ENCODE measurements at regions not wholly inside any gene's neighbourhood (a gene's known extent, or its start where the extent isn't known, plus 50 kb on each side); places are given as distances from the start of the nearest gene placed in this dataset.

DNA sequence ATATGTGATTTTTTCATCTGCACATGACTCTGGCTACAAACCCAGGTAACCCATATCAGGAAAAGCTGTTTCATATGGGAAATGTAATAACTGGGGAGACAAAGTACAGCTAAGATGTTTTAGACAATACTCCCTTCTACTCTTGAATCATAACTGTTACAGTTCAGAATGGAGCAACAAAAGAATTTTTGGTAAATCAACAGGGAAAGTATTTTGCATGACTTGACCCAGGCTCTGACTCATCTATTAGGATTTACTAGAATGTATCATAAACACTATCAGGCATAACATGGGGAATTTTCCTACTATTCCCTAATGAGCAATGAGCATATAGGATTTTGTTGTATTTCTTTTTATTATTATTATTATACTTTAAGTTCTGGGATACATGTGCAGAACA, 553.0 kb downstream of the SLC16A7 start:
- no peak for DNase-seq

DNA sequence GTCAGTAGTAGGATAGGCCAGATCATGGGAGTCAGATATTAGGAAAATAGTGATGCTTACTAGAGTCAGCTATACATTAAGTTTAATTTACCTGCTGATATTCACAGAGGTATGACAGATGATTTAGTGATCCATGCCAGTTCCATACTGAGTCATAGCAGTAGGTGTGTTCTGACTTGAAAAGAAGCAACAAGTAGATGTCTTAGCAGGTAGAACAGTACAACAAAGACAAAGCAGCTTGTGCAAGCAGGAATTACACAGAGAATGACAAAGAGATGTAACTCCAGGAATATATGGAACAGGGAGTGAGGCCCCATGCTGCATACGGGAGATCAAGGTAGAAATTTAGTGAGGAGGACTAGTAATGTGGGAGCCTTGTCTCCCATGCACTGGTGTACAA, 556.9 kb downstream of the SLC16A7 start:
- DNase-seq: no peak

DNA sequence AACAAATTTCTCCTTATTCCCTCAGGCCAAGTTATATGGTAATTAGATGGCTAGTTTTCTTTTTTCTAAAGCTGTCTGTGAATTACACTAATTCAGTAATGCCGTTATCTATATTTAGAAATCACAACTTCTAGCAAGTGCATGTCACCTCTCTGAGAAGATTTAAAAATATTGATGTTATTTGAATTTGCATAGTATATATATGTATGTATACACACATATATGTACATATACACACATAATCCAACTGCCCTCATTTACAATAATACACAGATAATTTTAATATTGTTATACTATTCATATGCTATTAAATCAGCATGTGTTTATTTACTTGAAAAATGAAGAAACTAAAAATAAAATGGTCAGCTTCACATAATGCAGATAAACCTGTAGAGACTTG, 563.9 kb downstream of the SLC16A7 start:
- no peak for DNase-seq

DNA sequence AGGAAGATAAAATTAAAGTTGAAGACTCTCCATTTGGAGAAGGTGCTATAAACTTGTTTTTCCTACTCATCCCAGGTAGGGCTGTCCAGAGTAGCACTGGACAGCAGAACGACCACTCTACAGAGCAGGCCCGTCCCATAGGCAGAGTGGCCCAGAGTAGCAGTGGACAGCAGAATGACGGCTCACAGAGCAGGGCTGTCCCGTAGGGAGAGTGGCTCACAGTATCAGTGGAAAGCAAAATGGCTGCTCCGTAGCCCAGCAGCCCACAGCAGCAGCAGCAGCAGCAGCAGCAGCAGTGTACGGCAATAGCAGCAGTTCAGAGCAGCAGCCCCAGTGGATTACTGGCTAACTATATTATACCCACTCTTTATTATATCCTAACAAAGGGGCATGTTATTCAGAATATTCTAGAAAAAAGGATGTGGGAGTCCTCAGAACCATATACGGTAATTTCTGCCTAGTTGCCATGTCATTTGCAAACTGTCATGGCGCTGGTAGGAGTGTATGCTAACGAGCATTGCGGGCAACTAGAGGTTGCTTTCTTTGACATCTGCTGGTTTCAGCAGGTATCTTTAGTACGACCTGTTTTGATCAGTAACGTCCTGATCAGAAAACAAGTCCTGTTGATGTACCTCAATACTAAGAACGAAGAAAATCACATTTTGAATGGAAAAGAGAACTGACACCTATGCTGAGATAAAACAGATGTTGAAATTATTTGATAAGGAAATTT, 567.3 kb downstream of the SLC16A7 start:
- DNase-seq: no peak

DNA sequence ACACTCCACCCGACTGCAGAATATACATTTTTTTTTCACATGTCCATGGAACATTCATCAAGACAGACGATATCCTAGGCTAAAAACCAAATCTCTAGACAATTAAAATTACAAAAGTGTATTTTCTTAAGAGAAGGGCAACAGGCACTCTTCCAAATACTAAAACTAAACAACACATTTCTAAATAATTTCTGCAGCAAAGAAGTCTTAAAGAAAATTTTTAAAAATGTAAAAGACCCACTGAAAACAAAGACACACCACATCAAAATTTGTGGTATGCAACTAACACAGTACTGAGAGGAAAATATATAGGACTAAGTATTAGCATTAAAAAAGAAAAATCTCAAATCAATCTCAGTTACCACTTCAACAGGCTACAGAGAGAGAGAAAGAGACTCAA, 570.0 kb downstream of the SLC16A7 start:
- no peak for DNase-seq

DNA sequence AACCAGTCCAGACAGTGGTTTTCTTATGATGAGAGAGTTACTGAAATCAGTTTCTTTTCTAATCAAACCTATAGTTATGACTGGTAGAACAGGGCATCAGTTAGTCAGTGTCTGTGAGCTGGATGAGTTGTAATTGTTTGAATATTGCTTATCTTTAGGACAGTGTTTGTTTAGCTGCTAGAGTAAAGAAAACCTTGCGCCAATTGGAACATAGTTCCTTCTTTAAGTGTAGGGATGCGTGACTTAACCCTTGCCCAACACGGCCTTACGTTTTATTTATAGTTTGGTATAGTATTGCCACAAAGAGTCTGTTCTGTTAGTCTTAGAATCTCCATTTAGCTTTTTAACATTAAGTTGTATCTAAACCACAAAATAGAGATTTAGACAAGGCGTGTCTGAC, 572.6 kb downstream of the SLC16A7 start:
- peak in 1 of 2 experiments; percentile 33 for DNase-seq

DNA sequence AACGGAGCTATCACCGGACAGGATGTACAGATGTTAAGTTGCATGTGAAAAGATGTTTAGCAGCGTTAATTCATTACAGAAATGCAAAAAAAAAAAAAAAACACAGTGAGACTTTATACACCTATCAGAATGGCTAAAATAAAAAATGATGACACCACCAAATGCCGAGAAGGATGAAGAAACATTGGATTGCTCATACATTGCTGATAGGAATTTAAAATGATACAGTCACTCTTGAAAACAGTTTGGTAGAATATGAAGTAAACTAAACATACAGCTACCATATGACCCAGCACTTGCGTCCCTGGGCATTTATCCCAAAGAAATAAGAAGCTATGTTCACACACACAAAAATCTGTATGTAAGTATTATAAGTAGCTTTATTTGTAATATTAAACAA, 574.1 kb downstream of the SLC16A7 start:
- no peak for DNase-seq

DNA sequence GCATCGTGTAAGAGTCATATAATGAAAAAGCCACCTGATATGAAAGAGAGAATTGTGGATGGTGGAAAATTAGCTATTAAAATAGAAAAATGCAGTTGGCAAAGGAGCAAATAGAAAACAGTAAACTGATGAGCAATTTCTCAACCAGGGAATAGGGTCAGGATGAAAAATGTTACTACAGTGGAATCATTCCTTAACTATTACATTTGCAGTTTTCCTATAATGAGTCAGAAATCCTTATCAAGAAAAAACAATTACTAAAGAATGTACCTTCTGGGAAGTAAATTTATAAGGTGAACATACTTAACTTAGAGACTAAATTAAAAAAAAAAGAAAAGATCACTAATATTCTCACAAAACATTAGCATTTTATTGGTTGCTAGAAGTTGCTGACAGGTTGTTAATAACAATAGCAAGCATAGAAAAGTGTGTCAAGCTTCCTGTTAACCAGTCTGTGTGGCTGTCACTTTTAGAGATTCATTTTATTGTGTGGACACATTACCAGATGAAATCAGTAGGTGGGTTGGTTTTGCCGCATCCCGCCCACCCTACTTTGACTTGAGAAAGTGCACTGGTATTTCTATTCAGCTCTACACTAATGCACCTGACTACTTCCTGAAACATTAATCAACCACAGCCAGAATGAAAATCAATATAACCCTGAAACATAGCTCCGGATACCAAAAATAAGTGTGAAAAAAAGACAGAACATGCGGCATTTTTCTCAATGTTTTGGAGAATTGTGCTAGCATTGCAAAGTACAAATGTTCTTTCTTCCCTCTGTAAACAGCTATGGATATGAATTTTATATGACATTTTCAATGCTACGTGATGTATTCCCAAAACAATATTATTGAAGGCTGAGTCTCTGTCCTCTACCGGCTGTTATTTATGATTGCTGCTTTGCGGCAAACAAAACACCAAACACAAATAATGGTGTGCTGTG, 576.7 kb downstream of the SLC16A7 start:
- no peak for DNase-seq

DNA sequence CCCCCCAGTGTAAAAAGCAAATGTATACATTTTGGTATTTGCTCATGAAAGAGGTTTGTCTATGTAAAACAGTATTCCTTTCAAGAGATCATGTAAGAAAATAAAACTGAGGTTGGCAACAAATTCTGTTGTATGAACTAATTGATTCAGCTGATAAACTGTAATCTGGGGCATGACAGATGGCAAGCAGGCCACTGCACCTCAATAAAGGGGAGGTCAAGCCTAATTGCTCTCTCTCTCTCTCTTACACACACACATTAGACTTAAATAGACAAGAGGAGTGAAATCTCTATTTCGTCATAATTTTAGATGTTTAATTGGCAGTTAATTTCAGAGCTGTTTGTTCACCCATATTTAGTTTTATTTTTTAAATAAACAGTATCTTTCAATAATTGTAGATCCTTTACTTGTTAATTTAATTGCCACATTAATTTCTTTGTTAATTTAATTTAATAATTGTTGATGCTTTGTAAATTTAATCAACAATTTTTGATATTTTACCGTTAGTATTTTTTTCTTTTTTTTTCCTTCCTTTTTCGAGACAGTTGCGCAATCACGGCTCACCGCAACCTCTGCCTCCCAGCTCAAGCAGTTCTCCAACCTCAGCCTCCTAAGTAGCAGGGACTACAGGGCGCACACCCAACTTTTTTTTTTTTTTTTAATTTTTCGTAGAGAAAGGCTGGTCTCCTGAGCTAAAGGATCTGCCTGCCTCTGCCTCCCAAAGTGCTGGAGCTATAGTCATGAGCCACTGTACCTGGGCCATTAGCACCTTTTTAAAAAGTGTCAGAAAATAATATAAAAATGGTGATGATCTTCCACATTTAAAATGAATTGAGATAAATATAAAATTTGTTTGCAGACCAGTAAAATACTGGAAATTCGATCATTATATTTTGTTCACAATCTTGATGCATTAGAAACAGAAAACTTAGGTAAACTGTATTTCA, 577.7 kb downstream of the SLC16A7 start:
- DNase-seq: no peak

DNA sequence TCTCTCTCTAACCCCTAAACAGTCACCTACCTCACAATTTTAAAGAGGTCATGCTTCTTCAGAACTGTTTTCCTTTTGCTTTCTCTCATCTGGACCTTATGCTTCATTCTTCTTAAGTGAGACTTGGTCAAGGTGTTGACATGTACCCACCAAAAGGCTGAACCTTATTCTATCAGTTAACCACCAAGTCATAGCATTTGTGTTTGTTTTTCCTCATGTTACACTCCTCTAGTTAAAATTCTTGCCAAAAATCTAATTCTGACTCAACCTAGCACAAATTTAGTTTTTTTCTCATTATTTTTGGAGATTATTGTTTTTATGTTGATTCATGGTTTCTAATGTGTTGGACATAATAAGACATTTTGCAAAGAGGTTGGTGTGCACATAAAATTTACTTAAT, 578.6 kb downstream of the SLC16A7 start:
- no peak for DNase-seq

DNA sequence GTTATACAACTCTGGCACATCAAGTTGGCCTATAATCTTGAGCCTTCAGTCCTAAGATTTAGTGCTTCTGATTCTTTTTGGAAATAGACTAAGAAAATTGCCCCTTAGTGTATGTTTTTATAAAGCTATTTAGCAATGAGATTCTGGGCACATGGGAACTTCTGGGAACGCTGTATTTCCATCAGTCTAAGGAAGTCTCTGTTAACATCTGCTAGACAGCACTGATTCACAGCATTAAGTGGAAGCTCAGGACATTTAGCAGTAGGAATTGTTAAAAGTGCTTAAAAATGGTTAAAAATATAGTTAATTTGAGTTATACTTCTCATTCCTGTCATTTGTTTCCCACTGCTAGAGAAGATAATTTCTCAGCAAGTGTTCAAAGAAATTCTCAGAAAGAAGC, 579.1 kb downstream of the SLC16A7 start:
- no peak for DNase-seq

DNA sequence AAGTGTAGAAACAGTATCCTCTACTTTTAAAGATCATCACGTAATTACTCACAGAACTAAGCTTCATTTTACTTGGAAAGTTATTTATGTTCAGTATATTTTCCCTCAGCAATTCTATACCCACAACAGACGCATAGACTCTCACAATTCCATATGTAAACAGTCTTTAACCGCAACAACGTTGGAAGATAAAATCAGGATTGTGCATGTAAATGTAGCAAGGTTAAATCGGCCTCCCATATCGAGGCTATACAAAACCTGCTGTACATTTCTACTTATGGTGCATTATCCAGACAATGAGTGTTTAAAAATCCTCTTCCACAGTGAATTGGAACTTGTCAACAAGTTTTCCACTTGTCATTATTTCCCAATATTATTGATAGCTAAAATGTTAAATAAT, 581.1 kb downstream of the SLC16A7 start:
- DNase-seq: peak; percentile 79 to 84

DNA sequence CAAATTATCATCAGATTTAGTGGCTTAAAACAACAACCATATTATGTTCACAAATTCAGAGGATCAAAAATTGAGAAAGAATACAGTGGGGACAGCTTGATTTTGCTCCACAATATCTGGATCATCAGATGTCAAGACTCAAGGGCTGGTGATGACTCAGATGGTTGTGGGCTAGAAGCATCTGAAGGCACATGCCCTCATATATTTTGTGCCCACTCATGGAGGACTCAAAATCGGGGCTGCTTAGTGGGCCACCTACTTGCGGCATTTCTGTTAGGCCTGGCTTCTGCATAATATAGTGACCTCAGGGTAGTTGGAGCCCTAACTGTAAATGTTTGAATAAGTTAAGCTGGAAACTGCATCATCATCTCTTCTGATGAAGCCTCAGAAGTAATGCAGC, 584.5 kb downstream of the SLC16A7 start:
- no peak for DNase-seq

DNA sequence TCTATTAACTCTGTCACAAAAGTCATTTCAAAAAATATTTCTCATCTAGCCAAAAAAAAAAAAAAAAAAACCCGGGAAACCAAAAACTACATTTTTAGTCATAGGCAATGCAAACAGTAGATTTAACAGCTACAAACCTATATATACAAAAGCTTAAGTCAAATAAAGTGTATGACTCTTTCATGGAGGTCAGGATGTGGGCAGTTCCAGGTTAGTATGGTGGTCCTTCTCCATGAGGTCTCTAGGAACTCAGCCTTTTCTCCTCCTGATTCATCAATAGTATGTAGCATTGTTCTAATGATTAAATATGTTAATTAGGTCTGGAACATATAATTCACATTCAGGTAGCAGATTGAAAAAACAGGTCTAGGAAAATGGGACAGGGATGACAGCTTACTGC, 586.5 kb downstream of the SLC16A7 start:
- DNase-seq: no peak

DNA sequence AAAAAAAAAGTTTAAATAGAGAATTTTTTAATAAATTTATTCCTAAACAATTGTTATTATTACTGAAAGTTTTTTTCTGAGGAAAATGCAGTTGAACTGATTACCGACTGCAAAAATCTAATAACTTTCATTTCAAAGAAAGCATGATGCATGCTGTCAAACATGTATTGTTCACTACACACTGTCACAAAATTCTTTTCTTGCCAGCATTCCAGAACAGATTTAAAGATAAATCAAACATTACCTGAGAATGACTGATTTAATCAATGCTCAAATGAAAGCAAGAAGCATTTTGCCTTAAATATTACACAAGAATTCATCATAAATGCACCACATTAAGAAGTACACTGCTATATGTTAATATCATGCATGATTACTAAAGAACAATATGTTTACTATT, 588.3 kb downstream of the SLC16A7 start:
- no peak for DNase-seq

DNA sequence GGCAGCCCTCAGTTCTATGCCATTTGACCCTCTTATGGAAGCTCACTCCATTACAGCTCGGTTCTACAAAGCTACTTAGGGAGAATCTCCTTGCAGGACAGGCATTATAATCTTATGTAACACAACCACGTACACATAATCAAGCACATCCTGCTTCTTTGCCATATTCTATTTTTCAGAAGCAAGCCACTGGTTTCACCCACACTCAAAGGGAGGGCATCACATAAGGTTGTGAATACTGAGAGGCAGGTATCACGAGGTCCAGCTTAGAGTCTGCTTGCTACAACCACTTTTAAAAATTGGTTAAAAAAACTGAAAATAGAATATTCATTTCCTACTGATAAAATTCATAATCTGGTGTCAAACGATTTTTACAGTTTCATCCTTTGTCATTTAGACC, 589.2 kb downstream of the SLC16A7 start:
- no peak for DNase-seq

DNA sequence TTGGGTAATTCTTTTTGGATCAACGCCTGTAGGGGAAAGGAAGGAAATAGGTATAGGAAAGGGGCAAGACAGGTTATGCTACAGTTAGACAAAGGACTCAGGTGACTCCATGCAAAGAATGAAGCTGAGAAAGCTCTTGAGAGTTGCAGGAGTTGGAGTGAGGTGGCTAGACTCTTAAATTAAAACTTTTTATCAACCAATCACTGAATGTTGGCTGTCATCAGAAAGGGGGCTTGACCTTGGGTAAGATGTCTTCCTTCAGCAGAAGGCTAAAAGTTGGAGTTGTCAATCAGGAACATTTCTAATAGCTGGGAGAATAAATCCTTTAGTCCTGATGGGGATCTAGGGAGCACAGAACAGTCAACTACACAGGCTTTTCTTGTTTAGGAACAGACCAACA, 595.4 kb downstream of the SLC16A7 start:
- DNase-seq: no peak

DNA sequence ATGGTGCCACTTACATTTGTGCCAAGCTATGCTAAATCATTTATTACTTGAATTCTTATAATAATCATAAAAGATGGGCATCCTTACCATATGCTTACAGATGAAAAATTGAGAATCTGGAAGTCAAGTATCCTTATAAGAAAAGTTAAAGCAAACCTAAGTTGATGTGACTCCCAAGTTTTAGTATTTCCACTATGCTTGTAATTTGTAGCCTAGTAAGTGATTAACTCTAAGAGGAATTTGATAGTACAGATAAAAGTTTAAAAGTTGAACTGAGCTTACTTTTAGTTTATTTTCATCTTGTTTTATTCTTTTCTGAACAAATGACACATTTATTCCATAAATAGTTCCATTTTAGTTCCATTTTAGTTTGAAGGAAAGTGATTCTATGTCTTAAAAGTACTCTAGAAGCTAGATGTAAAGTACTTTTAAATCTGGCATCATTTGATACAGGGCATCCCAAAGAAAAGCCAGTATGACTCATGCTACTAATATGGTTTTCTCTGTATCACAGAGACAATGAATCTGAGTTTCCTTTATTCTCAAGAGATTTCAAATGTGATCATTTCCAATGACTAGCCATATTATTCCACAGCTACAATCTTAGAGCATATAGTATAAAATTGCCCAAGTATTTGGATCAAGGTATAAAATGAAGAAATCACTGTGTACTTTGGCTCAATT, 596.0 kb downstream of the SLC16A7 start:
- DNase-seq: no peak

DNA sequence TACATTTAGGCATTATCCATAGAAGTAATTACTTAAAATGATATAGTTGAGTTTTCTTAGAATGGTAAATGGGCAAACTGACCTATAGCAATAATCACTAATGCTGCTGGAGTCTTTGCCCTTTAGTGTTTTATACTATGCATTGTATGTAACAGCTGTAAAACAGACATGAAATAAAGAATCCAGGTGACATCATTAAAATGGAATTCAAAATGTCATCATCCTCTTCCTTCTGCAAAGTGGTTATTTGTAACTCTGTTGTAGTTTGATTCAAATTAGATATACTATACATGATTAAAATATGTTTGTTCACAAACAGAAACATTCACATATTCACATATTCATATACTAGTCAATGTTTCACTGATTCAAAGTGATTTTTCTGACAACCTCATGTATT, 598.8 kb downstream of the SLC16A7 start:
- DNase-seq: no peak

DNA sequence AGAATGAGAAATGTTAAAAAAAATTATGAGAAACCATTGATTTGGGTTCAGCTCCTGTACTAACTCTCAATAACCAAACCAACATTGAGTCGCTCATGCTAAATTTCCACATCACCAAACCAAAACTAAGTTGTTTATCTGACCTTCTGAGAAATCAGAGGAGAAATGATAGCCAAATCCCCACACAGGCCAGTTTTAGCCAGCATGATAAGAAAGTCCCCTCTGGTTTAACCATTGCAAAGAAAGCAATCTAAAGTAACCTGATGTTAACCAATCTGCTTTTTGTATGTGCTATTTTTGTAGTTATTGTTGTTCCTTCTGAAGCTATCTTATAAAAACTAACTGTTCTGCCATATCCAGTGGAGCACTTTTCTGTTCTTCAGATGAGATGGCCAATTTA, 599.7 kb downstream of the SLC16A7 start:
- DNase-seq: no peak

DNA sequence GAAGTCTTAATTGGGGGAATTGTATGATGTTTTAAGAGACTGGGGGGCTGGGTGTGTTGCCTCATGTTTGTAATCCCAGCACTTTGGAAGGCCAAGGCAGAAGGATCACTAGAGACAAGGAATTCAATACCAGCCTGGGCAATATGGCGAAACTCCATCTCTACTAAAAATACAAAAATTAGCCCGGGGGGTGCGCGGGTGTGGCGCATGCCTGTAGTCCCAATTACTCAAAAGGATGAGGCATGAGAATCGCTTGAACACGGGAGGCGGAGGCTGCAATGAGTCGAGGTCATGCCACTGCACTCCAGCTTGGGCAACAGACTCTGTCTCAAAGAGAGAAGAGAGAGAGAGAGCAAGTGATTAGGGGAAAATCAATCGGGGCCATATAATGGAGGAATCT, 600.5 kb downstream of the SLC16A7 start:
- no peak for DNase-seq

DNA sequence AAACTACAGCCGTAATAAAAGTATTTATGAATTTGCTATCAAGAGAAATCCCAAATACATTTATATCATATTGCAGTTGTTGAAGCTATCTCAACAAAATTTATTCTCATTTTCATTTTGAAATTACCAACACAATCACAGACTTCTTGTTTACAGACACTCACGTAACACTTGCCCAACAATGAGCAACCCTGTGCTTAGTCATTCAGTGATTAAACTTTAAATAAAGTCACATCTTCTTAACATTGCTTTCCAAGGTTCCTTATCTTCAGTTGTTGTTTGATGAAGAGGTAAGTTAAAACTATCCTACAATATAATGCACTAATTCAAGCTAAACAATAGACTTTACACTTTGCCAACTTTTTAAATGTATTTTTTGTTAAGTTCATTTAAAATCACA, 601.8 kb downstream of the SLC16A7 start:
- no peak for DNase-seq

DNA sequence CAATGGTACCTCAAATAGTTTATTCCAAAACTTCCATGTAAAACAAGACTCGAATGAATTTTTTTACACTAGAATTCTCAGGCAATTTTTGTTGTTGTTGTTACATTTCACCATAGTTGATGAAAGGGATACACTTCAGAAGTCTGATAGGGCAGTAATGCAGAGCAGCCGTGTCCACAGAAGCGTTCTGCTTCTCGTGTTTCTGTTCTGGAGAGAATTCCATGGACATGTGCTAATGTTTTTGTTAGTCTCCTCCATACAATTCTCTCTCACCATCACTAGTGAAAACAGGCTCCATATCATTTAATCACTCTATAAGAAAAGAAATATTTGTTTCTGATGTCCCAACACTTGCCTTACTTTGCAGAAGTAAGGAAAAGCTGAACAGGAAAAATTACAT, 606.1 kb downstream of the SLC16A7 start:
- DNase-seq: no peak
